HG02870 (cell line): ENCODE measurements at regions not wholly inside any gene's neighbourhood (a gene's known extent, or its start where the extent isn't known, plus 50 kb on each side); places are given as distances from the start of the nearest gene placed in this dataset.
"Not testable (repeated sequence)": the region's sequence is repeated elsewhere in the genome, so short reads cannot be mapped to it uniquely, and the experiment has no call there.

Experiments used
- ATAC-seq: cut with Tn5 transposase; IDR thresholded peaks from one replicate; pipeline ENCODE4 v1.9.1; 2021; ENCODE audit warnings: mild to moderate bottlenecking, moderate library complexity; ENCODE audit not compliant: unreplicated experiment

DNA sequence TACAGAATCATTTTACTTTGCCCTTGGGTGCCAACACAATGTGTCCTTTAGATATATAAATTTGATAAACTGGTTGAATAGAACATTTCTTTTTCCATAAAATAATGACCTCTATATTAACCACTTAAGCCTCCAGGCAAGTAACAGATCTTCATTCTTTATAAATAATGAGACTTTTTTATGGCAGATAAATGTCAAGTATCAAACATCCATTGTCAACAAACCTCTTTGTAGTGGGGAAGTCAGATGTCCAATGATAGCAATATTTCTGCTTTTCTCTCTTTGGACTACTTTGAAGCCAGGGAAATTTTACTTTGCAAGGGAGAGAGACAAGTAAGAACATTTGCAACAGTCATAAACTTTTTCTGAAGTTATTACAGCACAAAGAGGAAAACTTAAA, 841.2 kb downstream of the CDH8 start:
- ATAC-seq: no peak

GRCh38 chr16:61194573-61194972, 841.7 kb downstream of the CDH8 start:
- ATAC-seq: no peak

- no peak for ATAC-seq
Observed at GRCh38 chr16:61182391-61182790, 853.8 kb downstream of the CDH8 start.

DNA sequence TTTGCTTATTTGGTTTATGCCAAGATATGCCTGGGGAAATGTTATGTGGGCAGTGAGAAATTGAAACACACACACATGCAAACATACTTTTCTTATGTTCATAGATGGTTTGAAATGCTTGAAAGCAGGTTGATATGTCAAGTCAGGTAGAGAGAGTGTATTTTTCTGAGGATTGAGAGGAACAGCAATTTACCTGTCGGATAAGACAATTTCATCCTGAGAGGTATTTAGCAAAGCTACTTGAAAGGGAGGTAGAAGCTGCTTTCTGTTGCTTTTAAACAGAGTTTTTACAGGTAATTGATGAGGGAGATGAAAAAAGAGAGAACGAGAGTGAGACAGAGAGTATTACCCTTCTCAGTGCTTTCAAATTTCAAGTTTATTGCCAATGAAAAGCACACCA, 854.3 kb downstream of the CDH8 start:
- no peak for ATAC-seq

DNA sequence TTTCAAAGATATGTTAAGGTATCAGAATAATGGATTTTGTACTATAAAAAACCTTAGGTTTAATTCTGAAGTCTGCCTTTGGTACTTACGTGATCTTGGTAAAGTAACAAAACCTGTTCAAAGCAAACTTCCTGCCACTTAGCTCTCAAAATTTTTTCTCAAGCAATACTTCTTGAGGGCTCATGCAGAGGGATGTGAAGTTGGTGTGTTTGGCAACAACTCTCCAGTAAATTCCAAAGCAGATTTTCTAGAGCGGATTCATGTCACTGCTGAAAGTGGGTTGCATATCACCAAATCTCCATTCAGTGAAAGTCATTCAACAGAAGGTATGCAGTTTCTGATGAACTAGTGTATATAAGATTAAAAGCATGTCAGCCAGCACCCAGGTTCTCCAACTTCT, 856.7 kb downstream of the CDH8 start:
- ATAC-seq: no peak

GRCh38 chr16:61165797-61166196, 870.4 kb downstream of the CDH8 start:
- ATAC-seq: no peak

DNA sequence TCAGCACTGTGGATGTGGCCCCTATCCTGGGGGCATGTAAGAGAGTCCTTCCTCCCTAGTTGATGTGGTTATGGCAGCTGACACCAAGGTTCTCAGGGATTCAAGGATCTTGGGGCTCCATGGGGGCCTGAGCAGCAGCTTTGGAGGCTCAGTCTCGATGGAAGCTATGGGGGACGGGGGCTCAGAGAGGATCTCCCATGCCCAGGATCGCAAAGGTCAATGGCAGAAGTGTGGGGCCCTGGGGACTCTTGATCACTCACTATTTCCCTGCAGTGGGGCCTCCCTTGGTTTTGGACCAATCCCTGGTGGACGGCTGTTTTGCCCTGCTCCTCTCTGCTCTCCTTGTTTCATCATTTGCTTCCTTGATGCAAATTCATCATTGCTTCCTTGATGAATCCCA, 885.9 kb downstream of the CDH8 start:
- ATAC-seq: no peak

DNA sequence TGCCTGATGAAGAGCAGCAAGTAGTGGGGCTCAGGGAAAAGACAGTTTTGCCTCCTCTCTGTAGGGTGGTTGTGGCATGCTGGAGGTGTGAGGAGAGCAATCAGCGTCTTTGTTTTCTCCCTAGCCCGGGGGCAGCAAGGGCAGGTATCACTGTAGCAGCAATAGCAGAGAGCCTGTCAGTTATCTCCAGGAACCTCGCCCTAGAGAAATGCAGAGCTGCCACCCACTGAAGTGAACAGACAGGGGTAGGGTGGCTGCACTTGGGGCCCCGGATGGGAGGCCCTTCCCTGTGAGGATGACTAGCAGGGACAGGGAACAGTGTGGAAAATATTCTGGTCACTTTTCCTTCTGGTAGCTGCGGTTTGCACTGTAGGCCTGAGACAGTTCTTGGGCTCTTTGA, 886.5 kb downstream of the CDH8 start:
- ATAC-seq: no peak

GRCh38 chr16:61148930-61149329, 887.3 kb downstream of the CDH8 start:
- ATAC-seq: no peak

DNA sequence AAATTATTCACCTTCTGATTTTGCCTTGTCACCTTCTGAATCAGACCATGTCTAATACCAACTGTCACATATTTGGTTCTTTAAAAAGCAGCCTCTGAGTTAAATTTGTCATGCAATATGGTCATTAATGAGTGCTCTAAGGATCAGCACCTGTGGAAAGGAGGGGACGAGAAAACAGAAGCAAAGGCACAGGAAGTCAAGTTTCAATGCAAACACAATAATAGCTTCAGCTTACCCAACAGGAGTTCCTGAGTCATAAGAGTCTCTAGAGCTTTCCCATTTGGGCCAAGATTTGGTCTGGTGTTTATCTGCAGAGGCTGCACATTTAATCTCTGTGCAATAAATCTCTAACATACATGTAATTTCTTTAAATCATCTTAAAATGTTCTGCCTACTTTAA, 889.8 kb downstream of the CDH8 start:
- ATAC-seq: no peak

GRCh38 chr16:61131447-61131846, 904.8 kb downstream of the CDH8 start:
- no peak for ATAC-seq

- no peak for ATAC-seq
Observed at GRCh38 chr16:61128545-61129323, 907.5 kb downstream of the CDH8 start.

DNA sequence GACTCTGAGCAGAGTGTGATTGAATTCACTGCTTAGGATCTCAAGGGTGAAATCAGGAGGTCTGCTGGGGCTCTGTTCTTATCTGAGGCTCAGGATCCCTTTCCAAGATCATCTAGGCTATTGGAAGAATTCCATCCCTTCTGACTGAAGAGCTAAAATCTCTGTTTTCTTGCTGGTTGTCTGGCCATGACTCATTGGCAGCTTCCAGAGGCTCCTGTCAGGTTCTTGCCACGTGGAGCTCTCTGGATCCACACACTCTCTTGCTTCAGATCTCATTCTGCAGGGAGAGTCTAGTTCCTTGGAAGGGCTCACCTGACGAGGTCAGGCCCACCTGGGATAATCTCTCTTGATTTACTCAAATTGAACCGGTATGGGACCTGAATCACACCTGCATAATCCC, 930.7 kb downstream of the CDH8 start:
- no peak for ATAC-seq

GRCh38 chr16:61098505-61098904, 937.7 kb downstream of the CDH8 start:
- ATAC-seq: no peak

GRCh38 chr16:61091300-61091699, 944.9 kb downstream of the CDH8 start:
- not testable (repeated sequence) for ATAC-seq

DNA sequence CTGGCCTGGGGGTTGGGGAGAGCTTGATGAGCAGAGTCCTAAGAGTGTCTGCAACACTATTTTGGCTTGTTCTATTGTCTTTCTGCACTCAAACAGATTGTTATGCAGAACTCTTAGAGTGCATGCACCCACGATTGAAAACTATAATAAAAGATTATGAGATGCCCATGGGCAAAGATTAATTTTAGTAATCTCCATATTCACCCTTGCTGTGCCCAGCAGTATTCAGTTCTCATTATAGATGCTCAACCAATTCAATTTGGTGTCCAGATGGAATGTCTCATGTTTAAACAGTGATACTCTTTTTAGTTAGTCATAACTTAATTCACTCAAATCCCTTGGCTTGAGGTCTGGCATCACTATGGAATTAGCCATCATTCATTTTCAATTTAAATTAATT, 952.5 kb downstream of the CDH8 start:
- no peak for ATAC-seq

GRCh38 chr16:61074324-61074723, 961.9 kb downstream of the CDH8 start:
- ATAC-seq: no peak

GRCh38 chr16:61057635-61058034, 978.6 kb downstream of the CDH8 start:
- no peak for ATAC-seq

- no peak for ATAC-seq
Observed at GRCh38 chr16:61050547-61050946, 985.7 kb downstream of the CDH8 start.

DNA sequence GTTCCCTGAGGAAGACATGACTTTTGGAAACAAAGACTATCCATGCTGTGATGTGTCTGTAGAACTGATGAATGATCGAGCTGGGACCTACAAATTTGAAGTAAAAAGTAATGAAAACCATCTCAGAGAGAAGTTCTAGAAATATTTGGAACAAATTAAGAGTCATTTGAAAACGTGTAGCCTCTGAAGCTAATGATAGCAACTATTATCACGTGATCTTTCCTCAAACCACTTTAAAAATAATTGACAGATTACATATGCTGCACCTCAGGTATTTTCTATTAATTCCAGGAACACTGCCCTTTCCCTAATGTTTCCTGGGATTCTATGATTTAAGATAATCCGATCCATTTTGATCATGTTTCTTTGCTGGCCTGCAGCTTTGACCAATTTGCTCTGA, 990.3 kb downstream of the CDH8 start:
- ATAC-seq: no peak

- ATAC-seq: no peak
Observed at GRCh38 chr16:61042737-61043136, 993.5 kb downstream of the CDH8 start.

GRCh38 chr16:61030616-61031015, 1005.6 kb downstream of the CDH8 start:
- ATAC-seq: no peak
